Activated T-cell treated with anti-CD3 and anti-CD28 coated beads, Interleukin-2, amount 50 U/mL, for 48 hours (primary cell): ENCODE measurements at regions not wholly inside any gene's neighbourhood (a gene's known extent, or its start where the extent isn't known, plus 50 kb on each side); places are given as distances from the start of the nearest gene placed in this dataset.

ENCODE experiments used
- DNase-seq, 2 experiments: peaks; one replicate each; pipeline ENCODE4 v3.0.0-alpha.2; 2020

GRCh38 chr2:5751873-5752482 is 59.8 kb downstream of the SOX11 start:
- no peak for DNase-seq

GRCh38 chr2:5756272-5756671 is 64.1 kb downstream of the SOX11 start:
- DNase-seq: no peak

GRCh38 chr2:5758346-5758745 is 66.2 kb downstream of the SOX11 start:
- no peak for DNase-seq

- no peak for DNase-seq
Measured at GRCh38 chr2:5759949-5760348, 67.8 kb downstream of the SOX11 start.

- no peak for DNase-seq
Measured at GRCh38 chr2:5763531-5763930, 71.3 kb downstream of the SOX11 start.

GRCh38 chr2:5764041-5764440 is 71.9 kb downstream of the SOX11 start:
- DNase-seq: no peak

GRCh38 chr2:5766056-5766455 is 73.9 kb downstream of the SOX11 start:
- DNase-seq: no peak

- DNase-seq: no peak
Measured at GRCh38 chr2:5766561-5766960, 74.4 kb downstream of the SOX11 start.

GRCh38 chr2:5777131-5777535 is 84.9 kb downstream of the SOX11 start:
- DNase-seq: no peak

GRCh38 chr2:5781679-5782078 is 89.5 kb downstream of the SOX11 start:
- no peak for DNase-seq

- DNase-seq: no peak
Measured at GRCh38 chr2:5782103-5782502, 89.9 kb downstream of the SOX11 start.

GRCh38 chr2:5788447-5788846 is 96.3 kb downstream of the SOX11 start:
- DNase-seq: no peak

- DNase-seq: no peak
Measured at GRCh38 chr2:5791371-5791770, 99.2 kb downstream of the SOX11 start.

GRCh38 chr2:5794012-5794411 is 101.8 kb downstream of the SOX11 start:
- no peak for DNase-seq

GRCh38 chr2:5798084-5798483 is 105.9 kb downstream of the SOX11 start:
- DNase-seq: no peak

- no peak for DNase-seq
Measured at GRCh38 chr2:5799348-5799747, 107.2 kb downstream of the SOX11 start.

GRCh38 chr2:5803547-5803946 is 111.4 kb downstream of the SOX11 start:
- DNase-seq: no peak

- DNase-seq: no peak
Measured at GRCh38 chr2:5818961-5819600, 126.9 kb downstream of the SOX11 start.

- no peak for DNase-seq
Measured at GRCh38 chr2:5824126-5824525, 131.9 kb downstream of the SOX11 start.

GRCh38 chr2:5825686-5826085 is 133.5 kb downstream of the SOX11 start:
- DNase-seq: no peak

GRCh38 chr2:5826979-5827655 is 134.9 kb downstream of the SOX11 start:
- no peak for DNase-seq

- DNase-seq: no peak
Measured at GRCh38 chr2:5834501-5834900, 142.3 kb downstream of the SOX11 start.

- no peak for DNase-seq
Measured at GRCh38 chr2:5839550-5839949, 147.4 kb downstream of the SOX11 start.

- no peak for DNase-seq
Measured at GRCh38 chr2:5841126-5841525, 148.9 kb downstream of the SOX11 start.

- DNase-seq: no peak
Measured at GRCh38 chr2:5842326-5842725, 150.1 kb downstream of the SOX11 start.
